ENCODE measurements at regions not wholly inside any gene's neighbourhood (a gene's known extent, or its start where the extent isn't known, plus 50 kb on each side); places are given as distances from the start of the nearest gene placed in this dataset.

DNA sequence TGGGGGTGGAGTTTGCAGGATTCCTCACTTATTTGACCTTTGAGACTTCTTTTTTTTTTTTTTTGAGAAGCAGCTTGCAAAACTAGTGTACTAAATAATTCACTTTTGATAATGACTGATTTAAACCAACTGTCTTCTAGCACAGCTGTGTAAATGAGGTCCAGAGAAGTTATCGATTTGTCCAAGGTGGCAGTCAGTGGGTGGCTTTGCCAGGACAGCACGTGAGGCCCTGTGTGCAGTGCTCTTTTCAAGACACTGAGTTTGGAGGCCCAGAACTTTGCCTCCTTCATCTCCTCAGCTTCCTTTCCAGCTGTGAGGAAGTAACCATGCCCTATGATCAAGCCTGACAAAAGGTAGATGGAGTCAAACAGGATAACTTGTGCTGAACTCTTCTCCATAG is 92.9 kb upstream of the LCLAT1 start:
- Histone ChIP-seq H3K4me1 (ENCODE audit: low read length) (no peaks in the 10 kb centered on the region), H3K4me3 (ENCODE audit: low read length) (no peak overlapping the region), H4K20me1 (ENCODE audit: insufficient read depth, low read length) (no peaks in the 10 kb centered on the region), H2AFZ (ENCODE audit: low read depth, low read length) (no peak overlapping the region), H3K9ac (ENCODE audit: low read length) (no peak overlapping the region), H3K4me2 (ENCODE audit: low read length) (no peak overlapping the region), H3K9me3 (ENCODE audit: insufficient read depth, low read length) (no peaks in the 10 kb centered on the region), H3K27ac (ENCODE audit: low read length) (no peak overlapping the region), H3K79me2 (ENCODE audit: low read length) (no peaks in the 10 kb centered on the region), H3K27me3 (ENCODE audit: low read depth, low read length) (peaks cover 18% of the 10 kb centered on the region), H3K36me3 (replicated peaks; ENCODE audit: low read depth, low read length) (no peaks in the 10 kb centered on the region)
- TF ChIP-seq, protein P1, sequence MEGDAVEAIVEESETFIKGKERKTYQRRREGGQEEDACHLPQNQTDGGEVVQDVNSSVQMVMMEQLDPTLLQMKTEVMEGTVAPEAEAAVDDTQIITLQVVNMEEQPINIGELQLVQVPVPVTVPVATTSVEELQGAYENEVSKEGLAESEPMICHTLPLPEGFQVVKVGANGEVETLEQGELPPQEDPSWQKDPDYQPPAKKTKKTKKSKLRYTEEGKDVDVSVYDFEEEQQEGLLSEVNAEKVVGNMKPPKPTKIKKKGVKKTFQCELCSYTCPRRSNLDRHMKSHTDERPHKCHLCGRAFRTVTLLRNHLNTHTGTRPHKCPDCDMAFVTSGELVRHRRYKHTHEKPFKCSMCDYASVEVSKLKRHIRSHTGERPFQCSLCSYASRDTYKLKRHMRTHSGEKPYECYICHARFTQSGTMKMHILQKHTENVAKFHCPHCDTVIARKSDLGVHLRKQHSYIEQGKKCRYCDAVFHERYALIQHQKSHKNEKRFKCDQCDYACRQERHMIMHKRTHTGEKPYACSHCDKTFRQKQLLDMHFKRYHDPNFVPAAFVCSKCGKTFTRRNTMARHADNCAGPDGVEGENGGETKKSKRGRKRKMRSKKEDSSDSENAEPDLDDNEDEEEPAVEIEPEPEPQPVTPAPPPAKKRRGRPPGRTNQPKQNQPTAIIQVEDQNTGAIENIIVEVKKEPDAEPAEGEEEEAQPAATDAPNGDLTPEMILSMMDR (IDR thresholded peaks at IDR 0.05; ENCODE audit: low read depth, low read length), result no peak
- TF ChIP-seq EZH2phosphoT487 (IDR thresholded peaks at IDR 0.05; ENCODE audit: low read depth), result no peak

DNA sequence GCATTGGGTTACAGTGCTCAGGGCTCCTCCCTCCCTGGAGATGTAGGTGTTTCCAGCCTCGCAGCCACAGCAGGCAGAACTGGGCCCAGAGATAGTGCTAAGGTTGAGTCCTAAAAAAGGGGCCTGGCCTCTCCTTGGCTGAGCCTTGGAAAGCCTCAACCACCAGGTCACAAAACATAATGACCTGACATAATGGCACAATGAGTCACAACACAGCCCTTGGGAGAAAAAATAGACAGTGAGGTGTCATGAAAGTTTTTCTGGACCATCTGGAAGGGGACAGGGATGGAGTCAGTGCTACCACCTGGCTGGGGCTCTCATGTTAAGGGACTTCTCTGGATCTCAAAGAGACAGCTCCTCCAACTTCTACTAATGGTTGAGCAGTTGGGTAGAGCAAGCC is 92.4 kb upstream of the LCLAT1 start:
- TF ChIP-seq, protein P1 (IDR thresholded peaks at IDR 0.05; ENCODE audit: low read depth, low read length), result no peak
- TF ChIP-seq EZH2phosphoT487 (IDR thresholded peaks at IDR 0.05; ENCODE audit: low read depth), result no peak
- H3K36me3 ChIP-seq (replicated peaks; ENCODE audit: low read depth, low read length), result no peaks in the 10 kb centered on the region
- H3K4me3 ChIP-seq (ENCODE audit: low read length), result no peak overlapping the region
- H3K4me1 ChIP-seq (ENCODE audit: low read length), result no peaks in the 10 kb centered on the region
- no peak overlapping the region for H3K9ac ChIP-seq (ENCODE audit: low read length)
- no peak overlapping the region for H3K27ac ChIP-seq (ENCODE audit: low read length)
- H3K27me3 ChIP-seq (ENCODE audit: low read depth, low read length), result peaks cover 19% of the 10 kb centered on the region
- no peaks in the 10 kb centered on the region for H4K20me1 ChIP-seq (ENCODE audit: insufficient read depth, low read length)
- H3K9me3 ChIP-seq (ENCODE audit: insufficient read depth, low read length), result no peaks in the 10 kb centered on the region
- no peak overlapping the region for H3K4me2 ChIP-seq (ENCODE audit: low read length)
- no peak overlapping the region for H2AFZ ChIP-seq (ENCODE audit: low read depth, low read length)
- H3K79me2 ChIP-seq (ENCODE audit: low read length), result no peaks in the 10 kb centered on the region

DNA sequence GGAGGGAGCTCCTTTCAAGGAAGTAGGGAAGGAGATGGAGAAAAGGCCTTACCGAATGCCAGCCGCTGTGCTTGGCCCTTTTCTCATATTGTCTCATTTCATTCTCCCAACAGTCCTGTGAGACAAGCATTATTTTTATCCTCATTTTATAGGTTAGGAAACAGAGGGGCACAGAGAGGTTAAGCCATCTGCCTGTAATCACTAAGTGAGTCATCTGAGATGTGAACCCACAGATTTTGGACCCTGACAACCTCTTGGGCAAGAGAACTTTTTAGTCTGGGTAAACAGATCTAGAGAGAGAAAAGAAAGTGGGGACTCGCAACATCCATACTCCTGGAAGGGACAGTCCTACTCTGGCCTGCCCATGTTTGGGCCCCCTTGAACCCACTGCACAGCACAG is 91.7 kb upstream of the LCLAT1 start:
- Histone ChIP-seq H3K4me2 (ENCODE audit: low read length) (no peak overlapping the region), H3K4me3 (ENCODE audit: low read length) (no peak overlapping the region), H3K27me3 (ENCODE audit: low read depth, low read length) (peaks cover 19% of the 10 kb centered on the region), H3K27ac (ENCODE audit: low read length) (no peak overlapping the region), H4K20me1 (ENCODE audit: insufficient read depth, low read length) (no peaks in the 10 kb centered on the region), H2AFZ (ENCODE audit: low read depth, low read length) (no peak overlapping the region), H3K36me3 (replicated peaks; ENCODE audit: low read depth, low read length) (no peaks in the 10 kb centered on the region), H3K9ac (ENCODE audit: low read length) (no peak overlapping the region), H3K79me2 (ENCODE audit: low read length) (no peaks in the 10 kb centered on the region), H3K4me1 (ENCODE audit: low read length) (no peaks in the 10 kb centered on the region), H3K9me3 (ENCODE audit: insufficient read depth, low read length) (no peaks in the 10 kb centered on the region)
- TF ChIP-seq, protein P1 (IDR thresholded peaks at IDR 0.05; ENCODE audit: low read depth, low read length), result no peak
- no peak for TF ChIP-seq EZH2phosphoT487 (IDR thresholded peaks at IDR 0.05; ENCODE audit: low read depth)

DNA sequence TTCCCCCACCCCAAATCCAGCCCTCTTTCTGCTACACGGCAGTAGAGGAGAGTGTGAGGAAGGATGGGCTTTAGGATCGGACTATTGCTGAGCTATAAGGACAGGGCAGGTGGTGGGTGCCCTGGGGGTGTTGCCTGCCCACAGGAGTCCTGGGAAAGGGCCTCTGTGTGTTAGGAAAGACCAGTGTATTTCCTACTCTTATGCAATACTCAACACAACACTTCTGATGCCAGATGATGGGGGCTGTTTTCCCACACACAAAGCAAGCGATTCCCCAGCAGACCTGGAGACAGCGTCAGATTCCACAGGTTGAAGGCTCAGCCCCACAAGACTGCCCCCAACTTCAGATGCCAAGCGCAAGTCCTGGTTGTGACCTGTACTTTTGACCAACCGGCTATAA is 91.0 kb upstream of the LCLAT1 start:
- Histone ChIP-seq H3K36me3 (replicated peaks; ENCODE audit: low read depth, low read length) (no peaks in the 10 kb centered on the region), H3K4me1 (ENCODE audit: low read length) (no peaks in the 10 kb centered on the region), H3K79me2 (ENCODE audit: low read length) (no peaks in the 10 kb centered on the region), H3K9me3 (ENCODE audit: insufficient read depth, low read length) (no peaks in the 10 kb centered on the region), H3K4me3 (ENCODE audit: low read length) (no peak overlapping the region), H3K27me3 (ENCODE audit: low read depth, low read length) (peaks cover 19% of the 10 kb centered on the region), H2AFZ (ENCODE audit: low read depth, low read length) (no peak overlapping the region), H4K20me1 (ENCODE audit: insufficient read depth, low read length) (no peaks in the 10 kb centered on the region), H3K4me2 (ENCODE audit: low read length) (no peak overlapping the region), H3K27ac (ENCODE audit: low read length) (no peak overlapping the region), H3K9ac (ENCODE audit: low read length) (no peak overlapping the region)
- TF ChIP-seq EZH2phosphoT487 (IDR thresholded peaks at IDR 0.05; ENCODE audit: low read depth), result no peak
- TF ChIP-seq, protein P1 (IDR thresholded peaks at IDR 0.05; ENCODE audit: low read depth, low read length), result no peak
